GM19372 (cell line): ENCODE measurements at regions not wholly inside any gene's neighbourhood (a gene's known extent, or its start where the extent isn't known, plus 50 kb on each side); places are given as distances from the start of the nearest gene placed in this dataset.

ENCODE experiments used
- ATAC-seq: cut with Tn5 transposase; IDR thresholded peaks from one replicate; pipeline ENCODE4 v1.9.1; 2021; ENCODE audit warnings: mild to moderate bottlenecking, low read depth, moderate library complexity; ENCODE audit not compliant: unreplicated experiment

DNA sequence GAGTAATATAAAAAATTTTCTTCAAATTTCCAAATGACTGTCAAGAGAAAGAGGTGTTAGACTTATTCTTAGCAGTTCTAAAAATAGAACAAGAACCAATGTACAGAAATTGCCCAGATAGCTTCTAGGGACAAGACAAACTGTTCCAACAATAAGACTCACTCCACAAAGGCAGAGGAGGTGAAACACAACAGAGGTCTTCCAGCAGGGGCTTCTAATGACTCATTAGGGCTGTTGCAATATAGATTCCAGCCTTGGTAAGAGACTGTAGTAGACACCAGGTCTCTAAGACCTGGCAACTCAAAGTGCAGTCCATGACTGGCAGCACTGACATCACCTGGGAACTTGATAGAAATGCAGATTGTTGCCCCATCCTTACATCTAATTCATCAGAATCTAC lies 134.6 kb upstream of the VLDLR start:
- no peak for ATAC-seq

DNA sequence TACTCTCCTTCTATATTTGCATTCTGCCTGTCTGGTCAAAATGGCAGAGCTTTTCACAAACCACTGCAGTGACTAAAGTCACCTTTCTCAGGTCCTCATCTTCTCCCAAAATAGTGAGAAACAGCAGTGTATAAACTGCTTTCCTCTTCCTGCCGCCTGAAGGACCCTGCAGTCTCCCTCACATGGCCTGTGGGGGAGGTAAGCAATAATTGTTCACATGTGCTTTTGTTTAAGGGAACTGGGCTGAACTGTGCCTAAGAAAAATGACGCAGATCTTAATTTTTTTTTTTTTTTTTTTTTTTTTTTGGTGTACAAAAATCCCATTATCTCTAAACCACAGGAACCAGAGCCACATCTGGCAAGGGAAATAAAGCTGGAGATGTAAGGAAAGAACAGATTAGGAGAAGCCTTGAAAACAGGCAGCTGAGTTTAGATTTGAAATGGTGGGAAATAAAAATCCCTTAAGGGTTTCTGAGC lies 131.7 kb upstream of the VLDLR start:
- no peak for ATAC-seq

DNA sequence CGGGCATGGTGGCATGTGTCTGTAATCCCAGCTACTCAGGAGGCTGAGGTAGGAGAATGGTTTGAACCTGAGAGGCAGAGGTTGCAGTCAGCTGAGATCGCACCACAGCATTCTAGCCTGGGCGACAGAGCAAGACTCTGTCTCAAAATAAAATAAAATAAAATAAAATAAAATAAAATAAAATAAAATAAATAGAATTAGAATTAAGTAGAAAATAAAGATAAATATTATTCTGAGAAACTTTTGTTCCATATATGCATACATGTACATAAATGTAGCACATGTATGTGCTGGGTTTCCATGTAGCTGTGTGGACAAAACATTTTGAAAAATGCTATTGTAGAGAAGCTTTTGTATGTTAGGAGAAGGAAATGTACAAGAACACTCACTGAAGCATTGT lies 129.4 kb upstream of the VLDLR start:
- no peak for ATAC-seq

DNA sequence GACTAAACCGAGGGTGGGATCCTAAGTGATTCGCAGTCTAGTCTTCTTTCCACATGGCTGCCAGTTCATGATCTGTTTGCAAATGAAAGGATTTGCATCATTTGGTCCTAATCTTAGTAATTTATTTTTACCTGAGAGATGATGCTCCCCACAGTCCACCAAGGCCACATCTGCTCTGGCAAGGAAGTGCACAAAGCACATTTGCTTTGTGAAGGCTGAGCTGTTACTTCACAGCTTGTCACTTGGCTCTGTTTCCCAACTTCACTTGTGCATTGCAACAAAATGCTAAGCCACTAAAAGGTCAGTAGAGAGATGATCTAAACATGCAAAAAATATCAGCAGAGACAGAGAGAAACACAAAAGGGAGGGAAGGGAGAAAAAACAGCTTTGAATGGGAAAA lies 128.5 kb upstream of the VLDLR start:
- no peak for ATAC-seq

DNA sequence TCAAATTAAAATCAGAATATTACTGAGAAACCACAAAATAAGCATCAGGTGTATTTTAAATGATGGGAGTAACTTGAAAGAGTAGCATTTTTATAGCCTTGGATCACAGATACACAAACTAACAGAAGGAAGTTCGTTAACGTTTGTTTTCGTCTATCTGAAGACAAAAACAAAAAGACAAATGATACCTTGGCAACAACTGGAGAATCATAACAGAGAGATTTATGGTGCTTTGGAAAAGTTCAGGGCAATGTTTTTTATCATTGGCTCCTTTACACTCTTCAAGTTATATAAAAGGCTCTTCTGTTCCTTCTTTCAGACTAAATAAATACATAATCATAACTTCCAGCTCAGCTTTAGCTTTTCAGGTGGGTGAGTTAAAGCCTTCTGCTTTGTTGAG lies 128.1 kb upstream of the VLDLR start:
- no peak for ATAC-seq

DNA sequence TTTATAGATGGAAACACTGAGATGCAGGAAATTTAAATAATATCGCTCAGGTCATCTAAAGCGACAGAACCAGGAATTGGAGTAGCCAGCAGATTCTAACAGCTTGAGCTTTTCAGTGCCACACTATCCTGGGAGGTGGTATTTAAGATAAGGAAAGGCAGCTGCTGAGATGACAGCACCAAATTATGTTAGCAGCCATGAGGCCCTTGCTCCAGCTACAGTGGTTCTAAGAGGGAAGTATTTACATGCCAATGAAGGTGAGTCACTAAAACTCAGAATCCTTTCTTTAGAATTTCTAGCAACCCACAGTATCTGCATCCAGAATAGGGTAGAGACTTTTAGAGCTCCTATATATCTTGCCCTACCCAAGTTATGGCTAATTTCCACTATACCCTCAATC lies 127.0 kb upstream of the VLDLR start:
- ATAC-seq = no peak

DNA sequence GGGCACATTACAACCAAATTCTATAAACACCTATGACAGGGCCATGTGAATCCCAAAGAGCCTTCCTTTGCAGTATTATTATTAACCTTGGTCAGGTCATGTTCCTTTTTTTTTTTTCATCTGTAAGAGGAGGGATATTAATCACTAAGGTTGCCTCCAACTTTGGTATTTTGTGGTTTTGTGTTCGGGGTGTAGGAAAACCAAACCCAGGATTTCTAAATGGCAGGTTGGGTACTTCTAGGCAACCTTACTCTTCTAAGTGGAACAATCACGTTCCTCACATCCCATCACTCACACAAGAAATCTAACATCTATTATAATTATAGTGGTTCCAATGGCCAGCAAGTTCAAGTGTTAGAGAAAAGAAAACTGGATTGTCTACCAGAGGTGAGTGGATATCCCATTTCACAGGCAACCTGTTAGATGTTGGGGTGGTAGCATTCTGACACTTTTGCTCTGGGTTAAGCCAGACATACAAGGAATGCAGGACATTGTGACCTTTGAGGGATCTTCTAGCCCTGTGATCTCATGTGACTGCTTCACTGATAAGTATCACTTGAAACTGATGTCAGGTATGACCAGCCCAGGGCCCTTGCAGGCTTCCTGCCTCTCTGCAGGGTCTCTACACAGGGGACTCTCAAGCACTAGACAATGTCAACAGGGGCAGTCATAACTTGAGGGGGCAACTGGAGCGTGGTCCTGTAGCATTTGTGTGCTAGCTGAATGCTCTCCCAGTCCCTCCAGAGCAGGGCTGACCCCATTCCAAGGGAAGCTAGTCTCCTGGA lies 126.2 kb upstream of the VLDLR start:
- ATAC-seq = no peak

DNA sequence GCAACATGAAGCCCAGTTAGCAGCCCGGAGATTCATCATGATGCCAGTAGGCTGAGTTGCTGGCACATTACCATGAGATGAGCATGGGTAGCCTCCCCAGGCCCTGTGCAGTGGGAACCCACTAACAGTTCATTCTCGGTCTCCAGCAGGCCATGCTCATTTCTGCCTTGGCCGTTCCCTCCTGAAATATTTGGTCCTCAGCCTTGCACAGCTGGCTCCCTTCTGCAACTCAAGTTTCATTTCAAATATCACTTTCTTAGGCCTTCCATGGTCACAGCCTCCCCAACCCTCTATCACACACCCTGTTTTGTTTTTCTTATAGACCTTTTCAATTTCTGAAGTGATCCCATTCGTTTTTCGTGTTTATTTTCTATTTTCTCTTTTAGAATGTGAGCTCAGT lies 125.4 kb upstream of the VLDLR start:
- ATAC-seq = no peak

DNA sequence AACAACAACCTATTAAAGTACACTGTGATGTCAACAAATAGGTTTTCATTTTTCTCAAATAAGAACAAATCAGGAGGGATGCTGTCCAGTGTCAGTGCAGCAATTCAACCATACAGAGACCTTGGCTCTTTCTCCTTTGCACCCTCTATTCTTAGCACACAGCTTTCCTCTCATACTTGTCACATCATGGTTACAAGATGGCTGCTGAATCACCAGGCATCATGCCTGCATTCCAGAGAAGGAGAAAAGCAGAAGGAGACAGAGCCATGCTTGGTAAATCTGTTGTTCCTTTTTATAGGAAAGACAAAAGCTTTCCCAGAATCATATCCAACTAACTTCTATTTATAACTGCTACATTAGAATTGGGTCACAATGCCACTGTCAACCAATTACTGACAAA lies 124.7 kb upstream of the VLDLR start:
- no peak for ATAC-seq

DNA sequence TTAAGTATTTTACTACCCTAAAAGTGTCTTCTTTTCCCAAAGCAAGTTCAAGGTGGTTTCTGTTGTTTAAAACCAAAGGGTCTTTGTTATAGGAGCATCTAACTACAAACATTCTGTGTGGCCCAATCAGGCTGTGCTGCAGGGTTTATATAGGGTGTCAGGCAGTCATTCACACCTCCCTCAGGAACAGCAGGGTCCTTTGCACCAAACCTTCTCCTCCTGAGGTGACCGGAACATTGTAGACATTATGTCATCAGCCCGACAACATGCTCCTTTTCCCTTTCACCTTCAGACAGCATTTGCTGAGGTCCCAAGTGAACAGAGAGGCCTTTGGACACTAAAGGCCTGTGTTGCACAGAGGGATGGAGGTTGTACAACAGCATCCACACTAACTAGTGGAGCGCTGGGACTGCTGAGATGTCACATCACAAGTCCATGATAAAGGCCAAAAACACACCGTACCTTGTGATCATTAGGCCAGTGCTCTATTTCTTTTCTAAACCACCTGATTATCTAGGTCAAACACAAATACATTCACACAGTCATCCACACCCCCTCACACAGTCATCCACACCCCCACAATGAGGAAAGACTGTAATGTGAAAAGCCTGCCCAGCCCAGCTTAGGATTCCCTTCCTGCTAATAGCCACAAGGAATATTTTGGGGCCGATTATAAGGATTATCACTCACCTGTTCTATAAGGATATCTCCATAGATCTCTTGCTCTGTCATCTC lies 123.8 kb upstream of the VLDLR start:
- no peak for ATAC-seq

DNA sequence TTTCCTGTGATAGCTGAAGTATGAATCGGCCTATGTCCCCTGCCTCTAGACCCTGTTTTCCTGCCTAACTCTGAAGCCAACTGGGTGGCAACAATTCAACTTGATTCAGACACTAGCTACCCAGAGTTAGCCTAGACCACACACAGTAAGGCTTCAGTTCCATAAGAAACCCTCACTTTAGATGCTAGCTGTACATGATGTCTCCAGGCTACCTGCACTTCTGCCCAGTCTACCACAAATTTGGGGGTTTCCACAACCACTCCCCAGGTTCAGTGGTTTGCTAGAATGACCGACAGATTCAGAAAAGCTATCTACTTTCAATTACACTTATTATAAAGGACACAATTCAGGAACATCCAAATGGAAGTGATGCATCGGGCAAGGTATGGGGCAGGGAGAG lies 119.4 kb upstream of the VLDLR start:
- ATAC-seq = no peak

DNA sequence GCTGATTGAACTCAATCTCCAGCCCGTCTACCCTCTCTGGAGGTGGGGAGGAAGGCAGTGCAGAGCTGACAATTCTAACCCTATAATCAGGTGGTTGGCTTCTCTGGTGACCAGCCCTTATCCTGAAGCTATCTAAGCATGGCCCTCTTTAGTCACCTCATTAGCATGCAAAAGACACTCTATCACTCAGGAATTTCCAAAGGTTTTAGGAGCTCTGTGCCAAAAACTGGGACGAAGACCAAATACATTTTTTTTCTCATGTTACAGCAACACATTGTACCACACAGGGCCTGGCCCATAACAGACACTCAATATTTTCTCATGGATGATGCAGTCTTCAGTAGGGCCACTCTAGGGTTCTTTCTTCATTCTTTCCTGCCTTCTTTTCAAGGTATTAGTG lies 118.8 kb upstream of the VLDLR start:
- ATAC-seq = no peak

DNA sequence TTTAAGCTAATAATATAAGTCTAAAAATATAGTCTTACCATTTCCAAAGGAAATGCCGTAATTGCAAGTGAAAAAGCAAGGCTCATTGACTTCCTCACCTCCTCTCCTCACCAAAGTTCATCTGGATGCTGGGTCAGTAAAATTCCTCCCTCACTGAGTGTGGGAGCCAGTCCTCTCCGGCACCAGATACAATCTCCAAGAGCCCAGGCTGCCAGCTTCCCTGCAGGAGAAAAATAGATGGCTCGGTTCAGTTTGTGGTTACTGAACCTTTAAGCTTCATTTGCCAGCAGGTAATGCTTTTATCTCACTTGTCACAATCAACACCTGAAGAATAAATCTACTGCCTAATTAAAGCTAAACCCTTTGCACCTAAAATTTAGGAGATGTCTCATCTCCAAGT lies 115.3 kb upstream of the VLDLR start:
- no peak for ATAC-seq

DNA sequence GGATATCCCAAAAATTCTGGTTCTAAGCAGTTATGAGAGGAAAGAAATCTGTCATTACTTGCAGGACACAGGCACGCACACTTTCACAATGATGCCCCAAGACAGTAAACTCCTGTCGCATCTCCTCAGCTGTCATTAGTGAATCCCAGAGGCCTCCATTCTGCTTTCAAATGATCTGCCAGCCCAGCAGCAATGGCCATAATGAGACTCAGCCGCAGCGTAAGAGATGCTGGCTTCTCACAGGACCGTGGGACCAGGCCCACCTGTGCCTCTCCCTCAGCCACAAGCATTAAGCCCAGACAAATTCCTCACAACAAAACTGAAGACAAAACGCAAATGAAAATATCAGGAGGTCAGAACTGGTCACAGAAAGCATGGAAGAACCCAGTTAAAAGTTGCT lies 98.0 kb upstream of the VLDLR start:
- no peak for ATAC-seq

DNA sequence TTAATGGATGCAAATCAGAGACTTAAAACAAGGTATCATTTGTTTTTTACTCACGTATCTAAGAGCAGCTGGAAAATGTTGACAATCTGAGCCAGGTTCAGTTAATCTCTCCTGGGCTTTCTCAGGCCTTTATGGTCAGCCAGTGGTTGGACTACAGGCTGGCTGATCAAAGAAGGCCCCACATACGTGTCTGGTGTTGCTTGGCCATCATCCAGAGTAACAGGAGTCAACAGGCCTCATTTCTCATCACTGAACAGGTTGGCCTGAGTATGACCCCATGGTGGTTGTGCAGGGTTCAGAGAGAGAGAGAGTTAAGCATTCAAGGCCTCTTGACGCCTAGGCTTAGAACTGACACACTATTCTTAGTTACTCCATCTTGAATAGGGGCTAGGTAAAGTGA lies 97.0 kb upstream of the VLDLR start:
- ATAC-seq = no peak

DNA sequence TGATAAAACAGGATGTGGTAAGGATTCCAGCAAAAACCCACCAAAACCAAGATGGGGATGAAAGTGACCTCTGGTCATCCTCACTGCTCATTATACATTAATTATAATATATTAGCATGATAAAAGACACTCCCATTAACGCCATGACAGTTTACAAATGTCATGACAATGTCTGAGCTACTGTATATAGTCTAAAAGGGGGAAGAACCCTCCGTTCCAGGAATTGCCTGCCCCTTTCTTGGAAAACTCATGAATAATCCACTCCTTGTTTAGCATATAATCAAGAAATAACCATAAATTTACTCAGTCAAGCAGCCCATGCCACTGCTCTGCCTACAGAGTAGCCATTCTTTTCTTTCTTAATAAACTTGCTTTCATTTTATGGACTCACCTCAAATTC lies 96.4 kb upstream of the VLDLR start:
- no peak for ATAC-seq

DNA sequence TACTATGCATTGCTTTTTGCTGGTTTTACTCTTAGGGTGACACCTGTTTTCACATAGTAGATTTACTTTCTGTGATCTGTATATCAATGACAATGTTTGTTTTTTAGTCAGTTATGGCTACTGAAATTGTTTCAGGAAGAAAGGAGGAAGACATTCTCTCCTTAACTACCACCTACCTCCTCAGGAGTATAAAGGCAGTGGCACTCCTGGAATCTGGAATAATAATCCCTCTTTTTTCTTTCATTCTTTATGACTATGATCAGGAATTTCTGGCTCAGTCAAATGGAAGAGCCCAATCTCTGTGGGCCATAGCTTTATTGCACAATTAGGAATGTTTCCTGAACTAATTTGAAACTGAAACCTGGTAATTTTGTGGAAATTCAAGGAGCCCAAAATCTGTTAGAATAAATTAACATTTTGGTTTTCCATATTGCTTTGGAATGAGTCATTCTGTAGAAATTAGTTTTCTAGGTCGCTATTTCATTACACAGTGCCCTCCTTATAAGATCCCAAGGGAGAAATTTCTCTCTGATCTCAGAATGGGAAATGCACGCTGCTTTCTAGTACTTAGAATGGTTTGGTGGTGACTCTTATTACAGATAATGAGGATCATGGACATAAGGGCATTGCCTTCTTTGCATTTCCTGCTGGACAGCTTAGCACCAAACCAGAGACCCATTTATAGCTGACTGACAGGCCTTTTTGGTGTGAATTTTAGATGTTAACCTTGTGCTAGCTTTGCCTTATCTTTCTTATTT lies 95.3 kb upstream of the VLDLR start:
- no peak for ATAC-seq

DNA sequence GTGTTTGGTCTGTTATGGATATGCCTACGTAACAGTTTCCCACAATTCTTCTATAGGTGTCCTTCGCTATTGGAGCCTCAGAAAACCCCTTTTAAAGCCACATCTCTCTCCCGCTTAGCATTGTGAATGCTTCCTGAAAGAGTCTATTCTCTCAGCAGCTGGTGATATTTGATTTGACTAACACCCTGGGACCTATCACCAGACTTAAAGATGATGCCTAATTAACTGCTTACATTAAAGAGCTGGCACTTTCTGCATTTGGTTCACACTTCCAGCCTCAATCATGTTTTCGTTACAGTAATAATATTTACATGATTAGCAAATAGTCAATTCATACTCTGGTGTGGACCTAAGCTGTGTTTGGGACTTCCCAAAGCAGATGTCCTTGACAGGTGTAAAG lies 90.1 kb upstream of the VLDLR start:
- ATAC-seq = no peak

DNA sequence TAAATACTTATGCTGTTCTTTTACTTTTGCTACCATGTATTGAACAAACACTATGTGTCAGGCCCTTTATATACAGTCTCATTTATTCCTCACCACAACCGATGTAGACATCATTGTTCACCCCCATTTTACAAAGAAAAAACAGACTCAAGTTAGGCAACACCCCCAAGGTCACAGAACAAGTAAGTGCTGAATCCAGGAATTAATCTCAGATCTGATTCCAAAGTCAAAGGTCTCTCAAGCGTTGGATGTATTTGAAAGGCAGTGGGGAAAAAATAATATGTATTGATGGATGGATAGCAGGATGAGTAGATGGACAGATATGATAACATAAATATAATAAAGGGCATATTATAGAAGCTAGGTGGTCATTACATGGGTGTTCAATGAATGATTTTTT lies 85.1 kb upstream of the VLDLR start:
- ATAC-seq = no peak

DNA sequence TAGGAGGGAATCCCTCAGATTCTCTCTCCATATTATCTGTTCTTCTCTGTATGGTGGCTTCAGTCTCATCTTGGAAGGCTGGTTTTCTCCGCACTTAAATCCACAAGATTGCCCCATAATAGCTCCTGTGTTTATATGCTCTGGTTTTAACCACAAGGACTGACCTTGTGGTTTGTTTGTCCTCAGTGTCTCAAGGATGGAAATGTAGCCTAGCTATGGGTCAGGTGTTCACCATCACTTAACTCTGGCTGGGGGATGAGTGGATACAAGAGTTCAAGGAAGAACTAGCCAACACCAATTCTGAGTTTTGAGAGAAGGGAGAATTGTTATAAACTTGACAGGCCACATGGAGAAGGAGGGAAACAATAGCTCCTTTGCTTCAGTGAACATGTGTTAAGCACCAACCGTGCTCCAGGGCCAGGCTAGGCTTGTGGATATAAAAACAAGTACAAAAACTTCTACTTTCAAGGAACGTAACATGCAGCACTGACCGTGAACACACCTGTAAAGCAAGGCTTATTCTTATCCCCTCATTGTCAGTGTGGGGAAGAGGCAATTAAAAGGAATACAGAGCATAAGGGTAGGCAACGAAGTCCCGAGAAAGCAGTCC lies 75.6 kb upstream of the VLDLR start:
- ATAC-seq = no peak
